SK-N-SH (cell line): ENCODE measurements at regions not wholly inside any gene's neighbourhood (a gene's known extent, or its start where the extent isn't known, plus 50 kb on each side); places are given as distances from the start of the nearest gene placed in this dataset.

ENCODE experiments used
- CTCF ChIA-PET: fragments of 300-600, 350-600 bp; formaldehyde crosslinking; extraction: SDS; loops from one replicate; lab custom pipeline; 2021; lab: Yijun Ruan, JAX
- POLR2A ChIA-PET: fragments of 350-600 bp; sonication (Branson Sonifier 250); formaldehyde crosslinking; extraction: SDS; loops from one replicate; lab custom pipeline; 2020; ENCODE audit warnings: antibody characterized with exemption, inconsistent platforms; lab: Yijun Ruan, JAX
- DNase-seq: peaks from one replicate; pipeline ENCODE4 v3.0.0; 2012
- H2AFZ ChIP-seq: fragments of 200-600 bp; sonication (generic); 2 replicates; pipeline ENCODE4 v1.8.1; 2016; ENCODE audit warnings: antibody characterized with exemption, mild to moderate bottlenecking, low read depth
- H3F3A ChIP-seq: fragments of 200-600 bp; sonication (generic); replicated peaks from 2 replicates; pipeline ENCODE3; 2016; ENCODE audit warnings: antibody characterized with exemption, mild to moderate bottlenecking; ENCODE audit not compliant: insufficient read depth
- H3K27ac ChIP-seq, 2 experiments: fragments of 200-500 bp in 1 of 2; fragments of 200-600 bp in 1 of 2; sonication (Bioruptor generic) in 1 of 2; sonication (generic), shearing (Covaris generic) in 1 of 2; 2 replicates each; pipeline versions ENCODE4 v1.5.1 to v1.6.1; 2014 to 2016; ENCODE audit warnings: low read depth in 2 of 2, inconsistent platforms in 1 of 2, low read length in 1 of 2, mild to moderate bottlenecking in 1 of 2, mixed read lengths in 1 of 2
- H3K27me3 ChIP-seq: fragments of 200-600 bp; sonication (generic), shearing (Covaris generic); 2 replicates; pipeline ENCODE4 v1.6.1; 2016; ENCODE audit warnings: mixed run types; ENCODE audit not compliant: insufficient read depth
- H3K36me3 ChIP-seq, 2 experiments: fragments of 200-500 bp in 1 of 2; fragments of 200-600 bp in 1 of 2; sonication (Bioruptor generic) in 1 of 2; sonication (generic) in 1 of 2; replicated peaks in 1 of 2; 2 replicates each; pipeline versions ENCODE3 to v1.5.1; 2014 to 2016; ENCODE audit warnings: low read length in 1 of 2, mild to moderate bottlenecking in 1 of 2; ENCODE audit not compliant: insufficient read depth in 2 of 2, control insufficient read depth in 1 of 2
- H3K4me1 ChIP-seq, 2 experiments: fragments of 200-500 bp in 1 of 2; fragments of 200-600 bp in 1 of 2; sonication (Bioruptor generic) in 1 of 2; sonication (generic), shearing (Covaris generic) in 1 of 2; 2 replicates each; pipeline versions ENCODE4 v1.5.1 to v1.6.1; 2014 to 2016; ENCODE audit warnings: low read depth in 1 of 2, low read length in 1 of 2, mixed run types in 1 of 2; ENCODE audit not compliant: insufficient read depth in 2 of 2, control insufficient read depth in 1 of 2
- H3K4me2 ChIP-seq: fragments of 200-600 bp; sonication (generic), shearing (Covaris generic); 2 replicates; pipeline ENCODE4 v1.6.1; 2017; ENCODE audit warnings: mixed run types
- H3K4me3 ChIP-seq, 2 experiments: fragments of 200-500 bp in 1 of 2; fragments of 200-600 bp in 1 of 2; sonication (Bioruptor generic) in 1 of 2; sonication (generic), shearing (Covaris generic) in 1 of 2; 2 replicates each; pipeline versions ENCODE4 v1.5.1 to v1.8.1; 2014 to 2016; ENCODE audit warnings: low read depth in 2 of 2, inconsistent platforms in 1 of 2, low read length in 1 of 2, mild to moderate bottlenecking in 1 of 2, mixed read lengths in 1 of 2, moderate library complexity in 1 of 2
- H3K79me2 ChIP-seq: fragments of 200-600 bp; sonication (generic); 2 replicates; pipeline ENCODE4 v1.8.1; 2017; ENCODE audit warnings: mild to moderate bottlenecking; ENCODE audit not compliant: insufficient read depth
- H3K9ac ChIP-seq: fragments of 200-600 bp; sonication (generic); 2 replicates; pipeline ENCODE4 v1.6.1; 2017; ENCODE audit warnings: mixed run types
- H3K9me2 ChIP-seq: fragments of 200-600 bp; sonication (generic); 2 replicates; pipeline ENCODE4 v1.6.1; 2017; ENCODE audit warnings: mixed run types
- H3K9me3 ChIP-seq: fragments of 200-600 bp; sonication (generic); 2 replicates; pipeline ENCODE4 v1.6.1; 2017; ENCODE audit warnings: mixed run types, mild to moderate bottlenecking, moderate library complexity
- H4K20me1 ChIP-seq: fragments of 200-600 bp; sonication (generic); 2 replicates; pipeline ENCODE4 v1.6.1; 2017; ENCODE audit warnings: mild to moderate bottlenecking, mixed run types; ENCODE audit not compliant: insufficient read depth
- FOXM1 ChIP-seq: IDR thresholded peaks from 2 replicates; pipeline ENCODE4 v1.4.0; 2012; ENCODE audit warnings: low read depth, mild to moderate bottlenecking
- GABPA ChIP-seq: IDR thresholded peaks from 2 replicates; pipeline ENCODE4 v1.4.0; 2012; ENCODE audit warnings: low read depth, mild to moderate bottlenecking
- MXI1 ChIP-seq: IDR thresholded peaks from 2 replicates; pipeline ENCODE4 v1.6.1; 2012; ENCODE audit warnings: mild to moderate bottlenecking, low read depth, low read length, improper control_type of control experiment
- NFIC ChIP-seq: IDR thresholded peaks from 2 replicates; pipeline ENCODE4 v1.4.0; 2012; ENCODE audit warnings: borderline replicate concordance
- POLR2AphosphoS5 ChIP-seq: IDR thresholded peaks from 2 replicates; pipeline ENCODE4 v1.6.1; 2012; ENCODE audit warnings: low read depth, low read length
- RCOR1 ChIP-seq: fragments of 150-350 bp; IDR thresholded peaks from 2 replicates; pipeline ENCODE4 v1.6.1; 2017; ENCODE audit warnings: antibody characterized with exemption, low read length
- RXRA ChIP-seq: IDR thresholded peaks from 2 replicates; pipeline ENCODE4 v1.4.0; 2012; ENCODE audit warnings: low read depth, mild to moderate bottlenecking, borderline replicate concordance
- SMC3 ChIP-seq: IDR thresholded peaks from 2 replicates; pipeline ENCODE4 v1.6.1; 2012; ENCODE audit warnings: low read depth, low read length, improper control_type of control experiment
- TAF1 ChIP-seq: IDR thresholded peaks from 2 replicates; pipeline ENCODE4 v1.6.1; 2012; ENCODE audit warnings: low read depth, mild to moderate bottlenecking, low read length, moderate library complexity, borderline replicate concordance
- WGBS: methylation state at CpG from one replicate; pipeline ENCODE4 v1.1.6; 2017; ENCODE audit warnings: low lambda C conversion rate; 5-methylcytosine and 5-hydroxymethylcytosine counted together
- TF ChIP-seq, protein P1 (sequence below): fragments of 150-350 bp; IDR thresholded peaks from 2 replicates; pipeline ENCODE4 v1.6.1; 2016; ENCODE audit warnings: mild to moderate bottlenecking, low read depth, low read length
- TF ChIP-seq, protein P2 (sequence below): IDR thresholded peaks from 2 replicates; pipeline ENCODE4 v1.6.1; 2012; ENCODE audit warnings: mild to moderate bottlenecking, low read depth, low read length, moderate library complexity
- TF ChIP-seq, protein P3 (sequence below): IDR thresholded peaks from 2 replicates; pipeline ENCODE4; 2012
- TF ChIP-seq, protein P4 (sequence below): fragments of 200-600 bp; sonication (generic); IDR thresholded peaks from 2 replicates; pipeline ENCODE4 v1.6.1; 2017; ENCODE audit warnings: antibody characterized with exemption, mild to moderate bottlenecking, moderate library complexity

DNA sequence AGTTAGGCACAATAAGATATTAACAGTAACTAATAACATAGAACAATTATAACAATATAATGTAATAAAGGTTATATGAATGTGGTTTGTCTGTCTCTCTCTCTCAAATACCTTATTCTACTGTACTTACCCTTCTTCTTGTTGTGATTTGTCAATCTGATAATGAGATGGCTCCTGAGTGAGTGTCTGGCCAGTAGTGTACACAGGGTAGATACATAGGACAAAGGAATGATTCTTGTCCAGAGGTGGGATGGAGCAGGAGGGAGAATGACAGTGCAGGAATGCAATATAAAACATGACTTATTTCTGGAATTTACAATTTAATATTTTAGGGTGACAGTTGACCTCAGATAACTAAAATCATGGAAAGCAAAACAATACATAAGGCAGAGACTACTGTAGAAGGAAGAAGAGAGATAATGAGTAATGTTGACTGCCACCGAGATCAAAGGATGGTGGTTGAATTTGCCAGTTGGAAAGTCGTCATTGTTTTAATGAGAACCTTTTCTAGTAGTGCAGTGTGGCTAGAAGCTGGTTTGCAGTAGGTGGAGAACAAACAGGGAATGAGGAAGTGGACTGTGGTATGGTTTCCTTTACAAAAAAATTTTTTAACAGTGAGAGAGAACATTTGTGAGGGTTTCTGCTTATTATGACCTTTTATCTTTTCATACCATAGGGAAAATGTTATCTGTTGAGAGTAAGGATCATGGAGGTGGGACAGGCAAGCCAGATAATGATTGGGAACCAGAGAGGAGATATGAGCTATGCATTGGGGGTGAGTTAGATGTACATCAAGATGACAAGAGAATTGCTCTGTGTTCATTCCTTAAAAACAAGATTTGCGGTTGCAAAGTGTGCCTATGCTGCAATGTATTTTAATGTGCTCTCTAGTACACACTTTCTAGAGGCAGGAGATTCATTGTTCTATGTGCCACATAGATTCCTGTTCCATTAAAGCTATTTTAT is 458.3 kb downstream of the BTG1 start:
- no peaks in the 10 kb centered on the region for H3K27me3 ChIP-seq
- no peaks in the 10 kb centered on the region for H4K20me1 ChIP-seq
- H2AFZ ChIP-seq: no peak overlapping the region
- TF ChIP-seq, protein P1, sequence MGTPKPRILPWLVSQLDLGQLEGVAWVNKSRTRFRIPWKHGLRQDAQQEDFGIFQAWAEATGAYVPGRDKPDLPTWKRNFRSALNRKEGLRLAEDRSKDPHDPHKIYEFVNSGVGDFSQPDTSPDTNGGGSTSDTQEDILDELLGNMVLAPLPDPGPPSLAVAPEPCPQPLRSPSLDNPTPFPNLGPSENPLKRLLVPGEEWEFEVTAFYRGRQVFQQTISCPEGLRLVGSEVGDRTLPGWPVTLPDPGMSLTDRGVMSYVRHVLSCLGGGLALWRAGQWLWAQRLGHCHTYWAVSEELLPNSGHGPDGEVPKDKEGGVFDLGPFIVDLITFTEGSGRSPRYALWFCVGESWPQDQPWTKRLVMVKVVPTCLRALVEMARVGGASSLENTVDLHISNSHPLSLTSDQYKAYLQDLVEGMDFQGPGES: no peak
- TF ChIP-seq RCOR1 (no peak), SMC3 (no peak), NFIC (no peak), GABPA (no peak), TAF1 (no peak), RXRA (no peak), FOXM1 (no peak), POLR2AphosphoS5 (no peak), MXI1 (no peak)
- TF ChIP-seq, protein P2, sequence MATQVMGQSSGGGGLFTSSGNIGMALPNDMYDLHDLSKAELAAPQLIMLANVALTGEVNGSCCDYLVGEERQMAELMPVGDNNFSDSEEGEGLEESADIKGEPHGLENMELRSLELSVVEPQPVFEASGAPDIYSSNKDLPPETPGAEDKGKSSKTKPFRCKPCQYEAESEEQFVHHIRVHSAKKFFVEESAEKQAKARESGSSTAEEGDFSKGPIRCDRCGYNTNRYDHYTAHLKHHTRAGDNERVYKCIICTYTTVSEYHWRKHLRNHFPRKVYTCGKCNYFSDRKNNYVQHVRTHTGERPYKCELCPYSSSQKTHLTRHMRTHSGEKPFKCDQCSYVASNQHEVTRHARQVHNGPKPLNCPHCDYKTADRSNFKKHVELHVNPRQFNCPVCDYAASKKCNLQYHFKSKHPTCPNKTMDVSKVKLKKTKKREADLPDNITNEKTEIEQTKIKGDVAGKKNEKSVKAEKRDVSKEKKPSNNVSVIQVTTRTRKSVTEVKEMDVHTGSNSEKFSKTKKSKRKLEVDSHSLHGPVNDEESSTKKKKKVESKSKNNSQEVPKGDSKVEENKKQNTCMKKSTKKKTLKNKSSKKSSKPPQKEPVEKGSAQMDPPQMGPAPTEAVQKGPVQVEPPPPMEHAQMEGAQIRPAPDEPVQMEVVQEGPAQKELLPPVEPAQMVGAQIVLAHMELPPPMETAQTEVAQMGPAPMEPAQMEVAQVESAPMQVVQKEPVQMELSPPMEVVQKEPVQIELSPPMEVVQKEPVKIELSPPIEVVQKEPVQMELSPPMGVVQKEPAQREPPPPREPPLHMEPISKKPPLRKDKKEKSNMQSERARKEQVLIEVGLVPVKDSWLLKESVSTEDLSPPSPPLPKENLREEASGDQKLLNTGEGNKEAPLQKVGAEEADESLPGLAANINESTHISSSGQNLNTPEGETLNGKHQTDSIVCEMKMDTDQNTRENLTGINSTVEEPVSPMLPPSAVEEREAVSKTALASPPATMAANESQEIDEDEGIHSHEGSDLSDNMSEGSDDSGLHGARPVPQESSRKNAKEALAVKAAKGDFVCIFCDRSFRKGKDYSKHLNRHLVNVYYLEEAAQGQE: no peak
- TF ChIP-seq, protein P3, sequence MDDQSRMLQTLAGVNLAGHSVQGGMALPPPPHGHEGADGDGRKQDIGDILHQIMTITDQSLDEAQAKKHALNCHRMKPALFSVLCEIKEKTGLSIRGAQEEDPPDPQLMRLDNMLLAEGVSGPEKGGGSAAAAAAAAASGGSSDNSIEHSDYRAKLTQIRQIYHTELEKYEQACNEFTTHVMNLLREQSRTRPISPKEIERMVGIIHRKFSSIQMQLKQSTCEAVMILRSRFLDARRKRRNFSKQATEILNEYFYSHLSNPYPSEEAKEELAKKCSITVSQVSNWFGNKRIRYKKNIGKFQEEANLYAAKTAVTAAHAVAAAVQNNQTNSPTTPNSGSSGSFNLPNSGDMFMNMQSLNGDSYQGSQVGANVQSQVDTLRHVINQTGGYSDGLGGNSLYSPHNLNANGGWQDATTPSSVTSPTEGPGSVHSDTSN: no peak
- TF ChIP-seq, protein P4, sequence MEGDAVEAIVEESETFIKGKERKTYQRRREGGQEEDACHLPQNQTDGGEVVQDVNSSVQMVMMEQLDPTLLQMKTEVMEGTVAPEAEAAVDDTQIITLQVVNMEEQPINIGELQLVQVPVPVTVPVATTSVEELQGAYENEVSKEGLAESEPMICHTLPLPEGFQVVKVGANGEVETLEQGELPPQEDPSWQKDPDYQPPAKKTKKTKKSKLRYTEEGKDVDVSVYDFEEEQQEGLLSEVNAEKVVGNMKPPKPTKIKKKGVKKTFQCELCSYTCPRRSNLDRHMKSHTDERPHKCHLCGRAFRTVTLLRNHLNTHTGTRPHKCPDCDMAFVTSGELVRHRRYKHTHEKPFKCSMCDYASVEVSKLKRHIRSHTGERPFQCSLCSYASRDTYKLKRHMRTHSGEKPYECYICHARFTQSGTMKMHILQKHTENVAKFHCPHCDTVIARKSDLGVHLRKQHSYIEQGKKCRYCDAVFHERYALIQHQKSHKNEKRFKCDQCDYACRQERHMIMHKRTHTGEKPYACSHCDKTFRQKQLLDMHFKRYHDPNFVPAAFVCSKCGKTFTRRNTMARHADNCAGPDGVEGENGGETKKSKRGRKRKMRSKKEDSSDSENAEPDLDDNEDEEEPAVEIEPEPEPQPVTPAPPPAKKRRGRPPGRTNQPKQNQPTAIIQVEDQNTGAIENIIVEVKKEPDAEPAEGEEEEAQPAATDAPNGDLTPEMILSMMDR: no peak
- TF ChIP-seq, all 33 proteins: peak for 0
- H3K27ac ChIP-seq: no peak overlapping the region
- 57% methylated on average over 3 of the region's 3 CpGs for WGBS
- no peaks in the 10 kb centered on the region for H3K9me3 ChIP-seq
- H3K9ac ChIP-seq: no peak overlapping the region
- ChIA-PET POLR2A (no interaction called here), CTCF (interaction anchor here (0.9 kb wide), 1 partner anchor 109 kb away, joined by 4 read pairs; no protein-coding TSS in a partner anchor)
- no peaks in the 10 kb centered on the region for H3K79me2 ChIP-seq
- H3K36me3 ChIP-seq: no peaks in the 10 kb centered on the region
- no peak for DNase-seq
- H3K4me3 ChIP-seq: no peak overlapping the region
- no peaks in the 10 kb centered on the region for H3K9me2 ChIP-seq
- H3F3A ChIP-seq: no peaks in the 10 kb centered on the region
- no peaks in the 10 kb centered on the region for H3K4me1 ChIP-seq
- H3K4me2 ChIP-seq: no peak overlapping the region
